A549 (cell line): ENCODE measurements at regions not wholly inside any gene's neighbourhood (a gene's known extent, or its start where the extent isn't known, plus 50 kb on each side); places are given as distances from the start of the nearest gene placed in this dataset.

Source experiments
- CBX2 ChIP-seq: fragments of 200-600 bp; sonication (generic); IDR thresholded peaks from 2 replicates; pipeline ENCODE4 v1.6.1; 2016; ENCODE audit warnings: low read depth, mild to moderate bottlenecking, borderline replicate concordance
- CEBPB ChIP-seq, 2 experiments: fragments of >200 bp in 1 of 2; sonication (Bioruptor Twin) in 1 of 2; formaldehyde crosslinking in 1 of 2; IDR thresholded peaks; 2 replicates each; pipeline ENCODE4 v1.6.1; 2012 to 2016
- HDAC2 ChIP-seq: fragments of 200-600 bp; sonication (generic); IDR thresholded peaks from 2 replicates; pipeline ENCODE4 v1.6.1; 2016
- POLR2A ChIP-seq: IDR thresholded peaks from 2 replicates; pipeline ENCODE4 v1.6.1; 2012; ENCODE audit warnings: mild to moderate bottlenecking, low read length
- REST ChIP-seq: fragments of 200-600 bp; sonication (generic); IDR thresholded peaks from 2 replicates; pipeline ENCODE4 v1.6.1; 2016; ENCODE audit warnings: antibody characterized with exemption, mild to moderate bottlenecking, moderate library complexity
- TF ChIP-seq, protein P1 (sequence below): fragments of >200 bp; sonication (Bioruptor Twin); formaldehyde crosslinking; IDR thresholded peaks from 3 replicates; pipeline ENCODE4 v1.5.1; 2016

DNA sequence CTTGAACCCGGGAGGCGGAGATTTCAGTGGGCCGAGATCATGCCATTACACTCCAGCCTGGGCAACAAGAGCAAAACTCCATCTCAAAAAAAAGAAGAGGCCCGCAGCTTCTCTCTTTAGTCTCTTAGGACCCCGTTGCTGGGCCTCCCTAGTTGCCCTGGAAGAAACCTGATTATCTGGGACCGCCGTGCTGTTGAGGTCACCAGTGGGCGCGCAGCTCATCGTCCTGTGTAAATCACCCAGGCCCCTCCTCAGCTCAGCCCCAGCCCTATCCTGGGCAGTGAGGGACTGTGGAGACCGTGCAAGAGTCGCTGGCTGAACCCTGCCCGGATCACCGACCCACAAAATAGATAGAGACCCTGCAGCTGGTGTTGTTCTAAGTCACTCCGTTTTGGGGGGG is 85.0 kb downstream of the UNCX start:
- TF ChIP-seq, protein P1, sequence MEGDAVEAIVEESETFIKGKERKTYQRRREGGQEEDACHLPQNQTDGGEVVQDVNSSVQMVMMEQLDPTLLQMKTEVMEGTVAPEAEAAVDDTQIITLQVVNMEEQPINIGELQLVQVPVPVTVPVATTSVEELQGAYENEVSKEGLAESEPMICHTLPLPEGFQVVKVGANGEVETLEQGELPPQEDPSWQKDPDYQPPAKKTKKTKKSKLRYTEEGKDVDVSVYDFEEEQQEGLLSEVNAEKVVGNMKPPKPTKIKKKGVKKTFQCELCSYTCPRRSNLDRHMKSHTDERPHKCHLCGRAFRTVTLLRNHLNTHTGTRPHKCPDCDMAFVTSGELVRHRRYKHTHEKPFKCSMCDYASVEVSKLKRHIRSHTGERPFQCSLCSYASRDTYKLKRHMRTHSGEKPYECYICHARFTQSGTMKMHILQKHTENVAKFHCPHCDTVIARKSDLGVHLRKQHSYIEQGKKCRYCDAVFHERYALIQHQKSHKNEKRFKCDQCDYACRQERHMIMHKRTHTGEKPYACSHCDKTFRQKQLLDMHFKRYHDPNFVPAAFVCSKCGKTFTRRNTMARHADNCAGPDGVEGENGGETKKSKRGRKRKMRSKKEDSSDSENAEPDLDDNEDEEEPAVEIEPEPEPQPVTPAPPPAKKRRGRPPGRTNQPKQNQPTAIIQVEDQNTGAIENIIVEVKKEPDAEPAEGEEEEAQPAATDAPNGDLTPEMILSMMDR: no peak
- TF ChIP-seq CBX2: no peak
- no peak for TF ChIP-seq CEBPB (IDR thresholded peaks at IDR 0.05)
- no peak for TF ChIP-seq REST
- no peak for TF ChIP-seq HDAC2
- no peak for TF ChIP-seq POLR2A
